ENCODE measurements at regions not wholly inside any gene's neighbourhood (a gene's known extent, or its start where the extent isn't known, plus 50 kb on each side); places are given as distances from the start of the nearest gene placed in this dataset.

GRCh38 chr2:156852681-156853080 is 404.8 kb upstream of the GALNT5 start:
- no TSS peak for BruUV-seq (replicated peaks)
- no peak overlapping the region for H2BK15ac ChIP-seq (ENCODE audit: low read depth, low read length)
- H2BK5ac ChIP-seq (ENCODE audit: low read depth, low read length, poor library complexity, severe bottlenecking): no peak overlapping the region
- in situ Hi-C loops (cut with MboI; ENCODE audit: low sequenced_read_pairs): no loop called here
- TF ChIP-seq, protein P1, sequence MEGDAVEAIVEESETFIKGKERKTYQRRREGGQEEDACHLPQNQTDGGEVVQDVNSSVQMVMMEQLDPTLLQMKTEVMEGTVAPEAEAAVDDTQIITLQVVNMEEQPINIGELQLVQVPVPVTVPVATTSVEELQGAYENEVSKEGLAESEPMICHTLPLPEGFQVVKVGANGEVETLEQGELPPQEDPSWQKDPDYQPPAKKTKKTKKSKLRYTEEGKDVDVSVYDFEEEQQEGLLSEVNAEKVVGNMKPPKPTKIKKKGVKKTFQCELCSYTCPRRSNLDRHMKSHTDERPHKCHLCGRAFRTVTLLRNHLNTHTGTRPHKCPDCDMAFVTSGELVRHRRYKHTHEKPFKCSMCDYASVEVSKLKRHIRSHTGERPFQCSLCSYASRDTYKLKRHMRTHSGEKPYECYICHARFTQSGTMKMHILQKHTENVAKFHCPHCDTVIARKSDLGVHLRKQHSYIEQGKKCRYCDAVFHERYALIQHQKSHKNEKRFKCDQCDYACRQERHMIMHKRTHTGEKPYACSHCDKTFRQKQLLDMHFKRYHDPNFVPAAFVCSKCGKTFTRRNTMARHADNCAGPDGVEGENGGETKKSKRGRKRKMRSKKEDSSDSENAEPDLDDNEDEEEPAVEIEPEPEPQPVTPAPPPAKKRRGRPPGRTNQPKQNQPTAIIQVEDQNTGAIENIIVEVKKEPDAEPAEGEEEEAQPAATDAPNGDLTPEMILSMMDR (conservative IDR thresholded peaks at IDR 0.05; ENCODE audit: low read depth, low read length): no peak
- TF ChIP-seq POLR2A (IDR thresholded peaks at IDR 0.05; ENCODE audit: low read depth, low read length): no peak
- no peak for TF ChIP-seq ELK1 (IDR thresholded peaks at IDR 0.05; ENCODE audit: borderline replicate concordance, low read depth, low read length)
- no peak for TF ChIP-seq FOS (IDR thresholded peaks at IDR 0.05; ENCODE audit: low read depth, low read length)
- TF ChIP-seq CEBPB (IDR thresholded peaks at IDR 0.05; ENCODE audit: low read depth, low read length): no peak
- no peak overlapping the region for H3K4me3 ChIP-seq (ENCODE audit: insufficient read depth, low read depth, low read length)
- DNase-seq: no peak
- H2BK120ac ChIP-seq (ENCODE audit: low read depth, low read length): no peak overlapping the region
- no peaks in the 10 kb centered on the region for H3K9me3 ChIP-seq (ENCODE audit: control insufficient read depth, insufficient read depth, low read length)
- no peaks in the 10 kb centered on the region for H3K27me3 ChIP-seq (ENCODE audit: control insufficient read depth, insufficient read depth, low read length)
- no peak overlapping the region for H2BK20ac ChIP-seq (ENCODE audit: low read depth, low read length)
- H3K18ac ChIP-seq (ENCODE audit: low read depth, low read length): no peak overlapping the region
- H3K36me3 ChIP-seq (ENCODE audit: control insufficient read depth, insufficient read depth, low read length): no peaks in the 10 kb centered on the region
- H3K9me1 ChIP-seq (ENCODE audit: insufficient read depth, low read length): no peaks in the 10 kb centered on the region
- ChIA-PET POLR2A (ENCODE audit: unreplicated experiment) (no interaction called here), CTCF (no interaction called here)
- H4K8ac ChIP-seq (ENCODE audit: low read depth in 2 of 2, low read length in 2 of 2): no peak overlapping the region
- dilution Hi-C loops (cut with HindIII; ENCODE audit: low sequenced_read_pairs, unreplicated experiment): no loop called here
- H3K56ac ChIP-seq (ENCODE audit: extremely low read depth, insufficient read depth, low read length): no peak overlapping the region
- H4K20me1 ChIP-seq (ENCODE audit: insufficient read depth, low read length): no peaks in the 10 kb centered on the region
- no peak for ATAC-seq (ENCODE audit: low read depth)
- H3K27ac ChIP-seq (ENCODE audit: insufficient read depth, low read length): no peak overlapping the region
- no peak overlapping the region for H3K23ac ChIP-seq (ENCODE audit: low read depth, low read length)
- no peak overlapping the region for H2AK5ac ChIP-seq (ENCODE audit: low read depth, low read length)
- H3K14ac ChIP-seq (replicated peaks; ENCODE audit: low read depth, low read length): no peak overlapping the region
- no peak overlapping the region for H3K9ac ChIP-seq (ENCODE audit: low read depth, low read length)
- H3K4me2 ChIP-seq (ENCODE audit: low read depth, low read length): no peak overlapping the region
- H4K91ac ChIP-seq (ENCODE audit: insufficient read depth, low read depth, low read length): no peak overlapping the region
- H3K4ac ChIP-seq (ENCODE audit: low read depth, low read length): no peak overlapping the region
- H4K5ac ChIP-seq (ENCODE audit: low read depth, low read length): no peak overlapping the region
- H3K79me1 ChIP-seq (ENCODE audit: low read depth in 1 of 2, low read length in 2 of 2): no peaks in the 10 kb centered on the region
- no peak overlapping the region for H2AFZ ChIP-seq (replicated peaks; ENCODE audit: low read length, poor library complexity)
- no peaks in the 10 kb centered on the region for H3K4me1 ChIP-seq (ENCODE audit: control insufficient read depth, insufficient read depth, low read length)
- intact Hi-C loops (cut with micrococcal nuclease): no loop called here
- no peak overlapping the region for H2AK9ac ChIP-seq (replicated peaks; ENCODE audit: low read depth, low read length, poor library complexity)

All from IMR-90 (cell line).